Ishikawa (cell line): ENCODE measurements at regions not wholly inside any gene's neighbourhood (a gene's known extent, or its start where the extent isn't known, plus 50 kb on each side); places are given as distances from the start of the nearest gene placed in this dataset.

Experiments
- CEBPB ChIP-seq: IDR thresholded peaks from 2 replicates; pipeline ENCODE4 v1.6.1; 2012
- CREB1 ChIP-seq: IDR thresholded peaks from 2 replicates; pipeline ENCODE4 v1.6.1; 2012; ENCODE audit warnings: low read depth
- EGR1 ChIP-seq: IDR thresholded peaks from 2 replicates; pipeline ENCODE4 v1.6.1; 2012
- EP300 ChIP-seq: IDR thresholded peaks from 2 replicates; pipeline ENCODE4 v1.6.1; 2012; ENCODE audit warnings: borderline replicate concordance
- FOXM1 ChIP-seq: IDR thresholded peaks from 2 replicates; pipeline ENCODE4 v1.6.1; 2012; ENCODE audit warnings: low read depth, borderline replicate concordance
- NFIC ChIP-seq: IDR thresholded peaks from 2 replicates; pipeline ENCODE4 v1.6.1; 2012
- RAD21 ChIP-seq: IDR thresholded peaks from 2 replicates; pipeline ENCODE4 v1.6.1; 2012; ENCODE audit warnings: low read depth
- TAF1 ChIP-seq: IDR thresholded peaks from 2 replicates; pipeline ENCODE4 v1.6.1; 2012; ENCODE audit warnings: low read depth, mild to moderate bottlenecking
- TCF12 ChIP-seq: IDR thresholded peaks from 2 replicates; pipeline ENCODE4 v1.6.1; 2012; ENCODE audit warnings: low read depth
- YY1 ChIP-seq: IDR thresholded peaks from 2 replicates; pipeline ENCODE4 v1.6.1; 2012; ENCODE audit warnings: low read depth
- TF ChIP-seq, protein P1 (sequence below): IDR thresholded peaks from 2 replicates; pipeline ENCODE4 v1.6.1; 2012; ENCODE audit warnings: low read depth, mild to moderate bottlenecking
- TF ChIP-seq, protein P2 (sequence below): IDR thresholded peaks from 2 replicates; pipeline ENCODE4 v1.6.1; 2012
- TF ChIP-seq, protein P3 (sequence below): IDR thresholded peaks from 2 replicates; pipeline ENCODE4 v1.6.1; 2012

DNA sequence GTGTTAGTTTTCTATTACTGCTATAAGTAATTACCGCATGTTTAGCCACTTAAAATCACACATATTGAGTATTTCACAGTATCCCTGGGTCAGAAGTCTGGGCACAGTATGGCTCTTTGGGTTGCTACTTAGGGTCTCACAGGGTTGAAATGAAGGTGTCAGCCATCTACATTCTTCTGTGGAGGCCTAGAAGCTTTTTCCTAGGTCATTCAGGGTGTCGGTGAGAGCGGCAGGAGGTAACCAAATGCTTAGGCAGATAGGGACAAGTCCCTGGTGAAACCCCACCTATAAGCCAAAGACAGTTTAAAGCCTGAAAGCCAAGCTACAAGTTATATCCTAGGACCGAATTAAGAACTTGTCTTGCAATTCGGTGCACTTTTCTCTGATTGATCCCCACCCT is 856.7 kb downstream of the PCDH17 start:
- TF ChIP-seq, protein P1, sequence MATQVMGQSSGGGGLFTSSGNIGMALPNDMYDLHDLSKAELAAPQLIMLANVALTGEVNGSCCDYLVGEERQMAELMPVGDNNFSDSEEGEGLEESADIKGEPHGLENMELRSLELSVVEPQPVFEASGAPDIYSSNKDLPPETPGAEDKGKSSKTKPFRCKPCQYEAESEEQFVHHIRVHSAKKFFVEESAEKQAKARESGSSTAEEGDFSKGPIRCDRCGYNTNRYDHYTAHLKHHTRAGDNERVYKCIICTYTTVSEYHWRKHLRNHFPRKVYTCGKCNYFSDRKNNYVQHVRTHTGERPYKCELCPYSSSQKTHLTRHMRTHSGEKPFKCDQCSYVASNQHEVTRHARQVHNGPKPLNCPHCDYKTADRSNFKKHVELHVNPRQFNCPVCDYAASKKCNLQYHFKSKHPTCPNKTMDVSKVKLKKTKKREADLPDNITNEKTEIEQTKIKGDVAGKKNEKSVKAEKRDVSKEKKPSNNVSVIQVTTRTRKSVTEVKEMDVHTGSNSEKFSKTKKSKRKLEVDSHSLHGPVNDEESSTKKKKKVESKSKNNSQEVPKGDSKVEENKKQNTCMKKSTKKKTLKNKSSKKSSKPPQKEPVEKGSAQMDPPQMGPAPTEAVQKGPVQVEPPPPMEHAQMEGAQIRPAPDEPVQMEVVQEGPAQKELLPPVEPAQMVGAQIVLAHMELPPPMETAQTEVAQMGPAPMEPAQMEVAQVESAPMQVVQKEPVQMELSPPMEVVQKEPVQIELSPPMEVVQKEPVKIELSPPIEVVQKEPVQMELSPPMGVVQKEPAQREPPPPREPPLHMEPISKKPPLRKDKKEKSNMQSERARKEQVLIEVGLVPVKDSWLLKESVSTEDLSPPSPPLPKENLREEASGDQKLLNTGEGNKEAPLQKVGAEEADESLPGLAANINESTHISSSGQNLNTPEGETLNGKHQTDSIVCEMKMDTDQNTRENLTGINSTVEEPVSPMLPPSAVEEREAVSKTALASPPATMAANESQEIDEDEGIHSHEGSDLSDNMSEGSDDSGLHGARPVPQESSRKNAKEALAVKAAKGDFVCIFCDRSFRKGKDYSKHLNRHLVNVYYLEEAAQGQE, result no peak
- TF ChIP-seq CEBPB (no peak), CREB1 (no peak), FOXM1 (no peak), TCF12 (no peak), EGR1 (no peak), RAD21 (no peak), EP300 (no peak), TAF1 (no peak), YY1 (no peak), NFIC (no peak)
- TF ChIP-seq, protein P2, sequence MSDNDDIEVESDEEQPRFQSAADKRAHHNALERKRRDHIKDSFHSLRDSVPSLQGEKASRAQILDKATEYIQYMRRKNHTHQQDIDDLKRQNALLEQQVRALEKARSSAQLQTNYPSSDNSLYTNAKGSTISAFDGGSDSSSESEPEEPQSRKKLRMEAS, result no peak
- TF ChIP-seq, protein P3, sequence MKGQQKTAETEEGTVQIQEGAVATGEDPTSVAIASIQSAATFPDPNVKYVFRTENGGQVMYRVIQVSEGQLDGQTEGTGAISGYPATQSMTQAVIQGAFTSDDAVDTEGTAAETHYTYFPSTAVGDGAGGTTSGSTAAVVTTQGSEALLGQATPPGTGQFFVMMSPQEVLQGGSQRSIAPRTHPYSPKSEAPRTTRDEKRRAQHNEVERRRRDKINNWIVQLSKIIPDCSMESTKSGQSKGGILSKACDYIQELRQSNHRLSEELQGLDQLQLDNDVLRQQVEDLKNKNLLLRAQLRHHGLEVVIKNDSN, result no peak
